ENCODE measurements at regions not wholly inside any gene's neighbourhood (a gene's known extent, or its start where the extent isn't known, plus 50 kb on each side); places are given as distances from the start of the nearest gene placed in this dataset.
"Not testable (repeated sequence)": the region's sequence is repeated elsewhere in the genome, so short reads cannot be mapped to it uniquely, and the experiment has no call there.

DNA sequence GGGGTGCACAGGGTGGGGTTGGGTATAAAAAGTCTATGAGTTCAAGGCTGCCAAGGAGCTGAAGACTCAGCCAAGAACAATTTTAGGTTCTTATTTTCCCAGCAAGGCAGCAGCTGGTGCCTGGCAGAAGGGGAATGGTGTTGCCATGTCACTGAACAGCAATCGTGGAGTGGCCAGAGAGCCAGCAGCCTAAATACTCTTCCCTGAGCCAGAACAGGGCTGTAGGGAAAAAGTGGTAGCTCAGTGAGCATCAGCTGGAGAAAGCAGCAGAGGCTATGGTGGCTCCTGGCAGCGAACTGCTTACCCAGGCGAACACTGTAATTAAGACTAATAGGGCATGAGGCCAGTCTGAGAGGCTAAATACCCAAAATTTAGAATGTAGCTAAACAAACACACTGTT, 334.9 kb downstream of the RMST start:
- Mint-ChIP-seq H3K9me3 (peaks cover 3% of the 10 kb centered on the region), H3K27me3 (ENCODE audit: low read depth) (no peaks in the 10 kb centered on the region), H3K36me3 (ENCODE audit: low read depth) (no peaks in the 10 kb centered on the region), H3K4me1 (ENCODE audit: low read depth) (no peaks in the 10 kb centered on the region), H3K4me3 (no peak overlapping the region), H3K27ac (no peak overlapping the region)

DNA sequence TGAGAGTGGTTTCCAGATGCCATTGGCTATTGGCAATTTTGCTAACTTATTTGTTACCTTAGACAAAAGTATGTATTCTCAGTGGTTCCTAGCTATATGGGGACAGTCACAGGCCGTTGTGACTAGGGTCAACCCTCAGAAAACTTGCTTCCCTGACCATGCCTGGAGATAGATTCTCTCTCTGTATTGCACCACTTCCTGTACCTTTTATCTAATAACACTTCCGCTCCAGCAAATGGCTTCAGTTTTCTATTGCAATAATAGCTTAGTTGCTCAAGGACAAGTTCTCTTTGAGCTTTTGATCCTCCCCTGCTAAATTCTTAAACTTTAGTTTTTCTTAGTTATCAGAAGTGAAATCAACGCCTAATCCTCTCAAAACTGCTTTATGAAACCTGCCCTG, 338.0 kb downstream of the RMST start:
- H3K36me3 Mint-ChIP-seq (ENCODE audit: low read depth) = no peaks in the 10 kb centered on the region
- H3K4me3 Mint-ChIP-seq = no peak overlapping the region
- no peak overlapping the region for H3K27ac Mint-ChIP-seq
- peaks cover 3% of the 10 kb centered on the region for H3K9me3 Mint-ChIP-seq
- H3K27me3 Mint-ChIP-seq (ENCODE audit: low read depth) = no peaks in the 10 kb centered on the region
- H3K4me1 Mint-ChIP-seq (ENCODE audit: low read depth) = no peaks in the 10 kb centered on the region

DNA sequence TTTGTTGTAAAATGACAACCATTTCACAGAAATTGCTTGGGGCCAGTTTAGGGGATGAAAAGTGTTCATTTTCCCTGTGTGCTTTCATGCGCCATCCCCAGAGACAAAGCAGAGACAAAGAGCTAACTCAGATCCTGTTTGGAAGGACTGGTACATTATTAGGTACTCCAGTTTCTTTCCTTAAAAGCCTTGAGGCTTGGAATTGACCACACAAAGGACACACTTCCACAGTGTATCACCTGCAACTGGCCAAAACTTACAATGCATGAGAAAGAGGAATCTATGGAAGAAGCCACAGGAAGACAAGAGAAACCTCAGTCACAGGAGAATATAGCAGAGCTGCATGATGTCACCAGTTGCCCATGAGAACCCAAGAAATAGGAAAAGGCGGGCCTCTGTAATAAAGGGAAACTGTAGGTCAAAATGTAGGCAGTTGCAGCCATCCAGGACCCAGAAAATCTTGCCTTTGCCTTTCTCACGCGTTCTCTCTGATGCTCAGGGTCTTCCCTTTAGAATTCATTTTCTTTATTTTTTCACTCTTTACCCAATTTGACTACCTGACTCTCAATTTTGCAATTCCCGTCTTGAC, 339.0 kb downstream of the RMST start:
- Mint-ChIP-seq H3K36me3 (ENCODE audit: low read depth) (no peaks in the 10 kb centered on the region), H3K9me3 (peaks cover 3% of the 10 kb centered on the region), H3K27me3 (ENCODE audit: low read depth) (no peaks in the 10 kb centered on the region), H3K27ac (no peak overlapping the region), H3K4me1 (ENCODE audit: low read depth) (no peaks in the 10 kb centered on the region), H3K4me3 (no peak overlapping the region)

GRCh38 chr12:97805146-97805545, 342.5 kb downstream of the RMST start:
- H3K27ac Mint-ChIP-seq = no peak overlapping the region
- no peaks in the 10 kb centered on the region for H3K27me3 Mint-ChIP-seq (ENCODE audit: low read depth)
- H3K4me1 Mint-ChIP-seq (ENCODE audit: low read depth) = no peaks in the 10 kb centered on the region
- H3K4me3 Mint-ChIP-seq = no peak overlapping the region
- H3K36me3 Mint-ChIP-seq (ENCODE audit: low read depth) = no peaks in the 10 kb centered on the region
- peaks cover 3% of the 10 kb centered on the region for H3K9me3 Mint-ChIP-seq

DNA sequence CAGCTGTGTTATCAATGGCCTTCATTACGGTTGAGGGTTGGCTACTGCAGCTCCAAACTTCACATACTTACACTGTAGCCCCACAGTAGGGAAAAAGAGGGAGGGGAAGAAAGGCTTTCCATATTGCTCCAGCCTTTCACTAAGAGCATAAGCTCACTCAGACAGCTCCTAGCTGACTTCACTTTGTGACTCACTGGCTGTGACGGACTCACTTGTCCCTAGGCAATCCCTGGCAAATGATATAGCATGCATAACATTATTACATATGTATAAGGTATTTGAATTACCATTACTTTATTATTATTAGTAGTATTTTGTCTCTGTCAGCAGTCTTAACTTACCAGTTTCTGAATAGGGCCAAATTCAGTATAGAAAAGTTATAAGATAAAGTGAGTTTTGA, 350.7 kb downstream of the RMST start:
- Mint-ChIP-seq H3K27ac (no peak overlapping the region), H3K36me3 (ENCODE audit: low read depth) (no peaks in the 10 kb centered on the region)

GRCh38 chr12:97821806-97822205, 359.2 kb downstream of the RMST start:
- Mint-ChIP-seq H3K9me3 (no peaks in the 10 kb centered on the region), H3K4me3 (no peak overlapping the region), H3K27ac (no peak overlapping the region), H3K36me3 (ENCODE audit: low read depth) (no peaks in the 10 kb centered on the region), H3K4me1 (ENCODE audit: low read depth) (no peaks in the 10 kb centered on the region), H3K27me3 (ENCODE audit: low read depth) (no peaks in the 10 kb centered on the region)

More for the DNA sequence above, 350.7 kb downstream of the RMST start:
- no peaks in the 10 kb centered on the region for H3K4me1 Mint-ChIP-seq (ENCODE audit: low read depth)
- no peaks in the 10 kb centered on the region for H3K27me3 Mint-ChIP-seq (ENCODE audit: low read depth)
- H3K9me3 Mint-ChIP-seq = no peaks in the 10 kb centered on the region
- H3K4me3 Mint-ChIP-seq = no peak overlapping the region

DNA sequence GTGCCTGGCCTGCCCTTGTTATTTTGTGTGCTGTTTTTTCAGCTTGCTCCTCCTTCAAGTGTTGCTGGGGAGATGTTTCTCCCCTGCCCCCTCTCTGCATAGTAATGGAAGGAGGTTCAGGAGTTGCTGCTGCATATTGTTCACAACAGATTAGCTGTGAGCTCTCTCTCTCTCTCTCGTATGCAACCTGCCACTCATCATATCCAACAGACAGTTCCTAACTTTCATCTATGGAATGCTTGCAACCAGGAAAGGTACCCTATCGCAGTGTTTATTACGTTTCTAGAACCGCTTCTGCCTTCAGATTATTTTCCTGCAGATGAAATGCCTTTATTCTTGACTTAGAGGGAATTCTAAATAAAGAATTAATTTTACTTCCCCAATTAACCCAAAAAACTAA, 372.9 kb downstream of the RMST start:
- no peak overlapping the region for H3K27ac Mint-ChIP-seq
- H3K4me1 Mint-ChIP-seq (ENCODE audit: low read depth) = no peaks in the 10 kb centered on the region
- H3K36me3 Mint-ChIP-seq (ENCODE audit: low read depth) = no peaks in the 10 kb centered on the region
- H3K9me3 Mint-ChIP-seq = peaks cover 4% of the 10 kb centered on the region
- no peaks in the 10 kb centered on the region for H3K27me3 Mint-ChIP-seq (ENCODE audit: low read depth)
- H3K4me3 Mint-ChIP-seq = no peak overlapping the region

- Mint-ChIP-seq H3K36me3 (ENCODE audit: low read depth) (no peaks in the 10 kb centered on the region), H3K9me3 (peaks cover 4% of the 10 kb centered on the region), H3K4me3 (no peak overlapping the region), H3K4me1 (ENCODE audit: low read depth) (no peaks in the 10 kb centered on the region), H3K27ac (no peak overlapping the region), H3K27me3 (ENCODE audit: low read depth) (no peaks in the 10 kb centered on the region)
These were observed 374.8 kb downstream of the RMST start for GRCh38 chr12:97837401-97837800.

- H3K27me3 Mint-ChIP-seq (ENCODE audit: low read depth) = no peaks in the 10 kb centered on the region
- no peak overlapping the region for H3K27ac Mint-ChIP-seq
- no peak overlapping the region for H3K4me3 Mint-ChIP-seq
- H3K36me3 Mint-ChIP-seq (ENCODE audit: low read depth) = no peaks in the 10 kb centered on the region
- H3K4me1 Mint-ChIP-seq (ENCODE audit: low read depth) = no peaks in the 10 kb centered on the region
- H3K9me3 Mint-ChIP-seq = no peaks in the 10 kb centered on the region
These were observed 385.4 kb downstream of the RMST start for GRCh38 chr12:97848051-97848450.

GRCh38 chr12:97854477-97854876, 391.9 kb downstream of the RMST start:
- Mint-ChIP-seq H3K4me3 (no peak overlapping the region), H3K36me3 (ENCODE audit: low read depth) (no peaks in the 10 kb centered on the region), H3K4me1 (ENCODE audit: low read depth) (no peaks in the 10 kb centered on the region), H3K9me3 (peaks cover 3% of the 10 kb centered on the region), H3K27me3 (ENCODE audit: low read depth) (no peaks in the 10 kb centered on the region), H3K27ac (no peak overlapping the region)

- Mint-ChIP-seq H3K4me3 (no peak overlapping the region), H3K9me3 (peaks cover 5% of the 10 kb centered on the region), H3K36me3 (ENCODE audit: low read depth) (no peaks in the 10 kb centered on the region), H3K27me3 (ENCODE audit: low read depth) (no peaks in the 10 kb centered on the region), H3K27ac (no peak overlapping the region), H3K4me1 (ENCODE audit: low read depth) (no peaks in the 10 kb centered on the region)
These were observed 399.5 kb downstream of the RMST start for GRCh38 chr12:97862072-97862471.

GRCh38 chr12:97875064-97875463, 412.5 kb downstream of the RMST start:
- Mint-ChIP-seq H3K27ac (no peak overlapping the region), H3K4me3 (no peak overlapping the region), H3K4me1 (ENCODE audit: low read depth) (no peaks in the 10 kb centered on the region), H3K27me3 (ENCODE audit: low read depth) (no peaks in the 10 kb centered on the region), H3K9me3 (peaks cover 7% of the 10 kb centered on the region), H3K36me3 (ENCODE audit: low read depth) (no peaks in the 10 kb centered on the region)

GRCh38 chr12:97876780-97877179, 414.2 kb downstream of the RMST start:
- no peak overlapping the region for H3K4me3 Mint-ChIP-seq
- no peaks in the 10 kb centered on the region for H3K4me1 Mint-ChIP-seq (ENCODE audit: low read depth)
- no peaks in the 10 kb centered on the region for H3K27me3 Mint-ChIP-seq (ENCODE audit: low read depth)
- no peaks in the 10 kb centered on the region for H3K36me3 Mint-ChIP-seq (ENCODE audit: low read depth)
- peaks cover 7% of the 10 kb centered on the region for H3K9me3 Mint-ChIP-seq
- H3K27ac Mint-ChIP-seq = no peak overlapping the region

GRCh38 chr12:97877404-97877803, 414.8 kb downstream of the RMST start:
- Mint-ChIP-seq H3K4me3 (no peak overlapping the region), H3K4me1 (ENCODE audit: low read depth) (no peaks in the 10 kb centered on the region), H3K36me3 (ENCODE audit: low read depth) (no peaks in the 10 kb centered on the region), H3K27ac (no peak overlapping the region), H3K27me3 (ENCODE audit: low read depth) (no peaks in the 10 kb centered on the region), H3K9me3 (peaks cover 7% of the 10 kb centered on the region)

DNA sequence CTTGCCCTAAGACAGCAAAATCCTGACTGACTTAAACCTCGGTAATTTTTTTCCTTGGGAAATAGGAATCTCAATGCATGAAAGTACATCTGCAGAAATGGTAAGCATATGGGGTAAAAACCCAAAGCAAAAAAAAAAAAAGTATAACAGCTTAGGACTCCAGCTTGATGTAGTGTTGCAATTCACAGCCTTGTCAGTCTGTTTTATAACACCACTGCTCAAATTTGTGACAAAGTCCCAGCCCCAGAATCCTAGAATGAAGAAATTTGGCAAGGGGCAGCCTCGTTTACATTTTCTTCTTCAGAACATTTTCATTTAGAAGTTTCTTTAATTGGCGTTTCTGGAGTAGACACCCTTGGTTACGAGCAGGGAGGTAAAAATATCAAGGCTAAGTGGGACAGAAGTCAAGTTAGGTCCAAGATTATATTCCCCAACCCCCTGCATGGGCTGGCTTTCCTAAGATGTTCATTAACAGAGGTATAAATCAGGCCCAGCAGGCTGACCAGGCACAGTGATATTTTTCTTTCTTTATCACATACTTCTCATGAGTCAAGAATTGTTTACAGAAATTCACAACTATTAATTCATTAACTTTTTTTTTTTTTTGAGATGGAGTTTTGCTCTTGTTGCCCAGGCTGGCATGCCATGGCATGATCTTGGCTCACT, 424.0 kb downstream of the RMST start:
- Mint-ChIP-seq H3K4me3 (no peak overlapping the region), H3K27me3 (ENCODE audit: low read depth) (no peaks in the 10 kb centered on the region), H3K4me1 (ENCODE audit: low read depth) (no peaks in the 10 kb centered on the region), H3K36me3 (ENCODE audit: low read depth) (no peaks in the 10 kb centered on the region), H3K9me3 (no peaks in the 10 kb centered on the region), H3K27ac (no peak overlapping the region)

GRCh38 chr12:97897881-97898280, 435.3 kb downstream of the RMST start:
- not testable (repeated sequence) for H3K36me3 Mint-ChIP-seq (ENCODE audit: low read depth); H3K9me3 Mint-ChIP-seq; H3K4me3 Mint-ChIP-seq; H3K27ac Mint-ChIP-seq; H3K27me3 Mint-ChIP-seq (ENCODE audit: low read depth); H3K4me1 Mint-ChIP-seq (ENCODE audit: low read depth)
